Adrenal gland (tissue), 9 donors: ENCODE measurements at regions not wholly inside any gene's neighbourhood (a gene's known extent, or its start where the extent isn't known, plus 50 kb on each side); places are given as distances from the start of the nearest gene placed in this dataset.

Experiments
- DNase-seq, 7 donors: peaks; one replicate each; pipeline ENCODE4 v3.0.0-alpha.2; 2019 to 2020
- H3K27ac ChIP-seq, 5 donors: fragments of 200-600 bp; sonication (generic) in 4 of 5; 1 replicate in 3 of 5; 2 replicates in 2 of 5; pipeline versions ENCODE4 v1.5.1 to v1.8.0; 2016 to 2020; ENCODE audit warnings: mild to moderate bottlenecking in 1 of 5
- H3K27me3 ChIP-seq: fragments of 200-600 bp; 2 replicates; pipeline ENCODE4 v1.8.0; 2021
- H3K36me3 ChIP-seq, 2 donors: fragments of 200-600 bp; replicated peaks in 1 of 2; 1 replicate in 1 of 2; 2 replicates in 1 of 2; pipeline versions ENCODE4 v1.5.1 to v1.8.0; 2018 to 2022
- H3K4me1 ChIP-seq, 2 donors: fragments of 200-600 bp; replicated peaks in 1 of 2; 1 replicate in 1 of 2; 2 replicates in 1 of 2; pipeline versions ENCODE4 v1.5.1 to v1.8.0; 2018 to 2021
- H3K4me3 ChIP-seq, 4 donors: fragments of 200-600 bp; sonication (generic) in 3 of 4; one replicate each; pipeline ENCODE4 v1.5.1; 2016 to 2018
- H3K9me3 ChIP-seq, 3 donors: fragments of 200-600 bp; sonication (generic) in 1 of 3; replicated peaks in 1 of 3; 1 replicate in 2 of 3; 2 replicates in 1 of 3; pipeline versions ENCODE4 v1.5.1 to v1.8.0; 2016 to 2021
- POLR2A ChIP-seq, 2 donors: fragments of 450-650 bp; IDR thresholded peaks; one replicate each; pipeline ENCODE4 v1.6.1; 2017; ENCODE audit warnings: antibody characterized with exemption in 2 of 2, mild to moderate bottlenecking in 2 of 2, moderate library complexity in 1 of 2
- WGBS, 4 donors: extraction: QIAGEN DNeasy Blood & Tissue Kit in 2 of 4; methylation state at CpG; one replicate each; pipeline versions ENCODE4 v1.1.5 to v1.1.7; 2013 to 2017; 5-methylcytosine and 5-hydroxymethylcytosine counted together
- intact Hi-C, 2 donors: fragments of 100-400 bp; cut with DNase I; formaldehyde crosslinking; loops; one replicate each; pipeline versions ENCODE4 v1.14.1 to v1.15.0; 2022 to 2023
- TF ChIP-seq, protein P1 (sequence below), 6 experiments: fragments of 450-650 bp in 4 of 6; fragments of 200-600 bp in 2 of 6; sonication (generic) in 1 of 6; IDR thresholded peaks; 1 replicate in 5 of 6; 2 replicates in 1 of 6; pipeline versions ENCODE4 v1.5.1 to v1.8.0; 2016 to 2021; ENCODE audit warnings: antibody characterized with exemption in 6 of 6, mild to moderate bottlenecking in 2 of 6, moderate library complexity in 1 of 6
- donor health status: healthy with polysubstance abuse.
- donor health status: Bipolar disorder and iron deficiency.
- donor health status: DM: yes; HTN: yes; CAD: no.
- donor health status: DM: no; HTN: no; CAD: no.
- donor health status: DM: no; HTN: no; CAD: no.

DNA sequence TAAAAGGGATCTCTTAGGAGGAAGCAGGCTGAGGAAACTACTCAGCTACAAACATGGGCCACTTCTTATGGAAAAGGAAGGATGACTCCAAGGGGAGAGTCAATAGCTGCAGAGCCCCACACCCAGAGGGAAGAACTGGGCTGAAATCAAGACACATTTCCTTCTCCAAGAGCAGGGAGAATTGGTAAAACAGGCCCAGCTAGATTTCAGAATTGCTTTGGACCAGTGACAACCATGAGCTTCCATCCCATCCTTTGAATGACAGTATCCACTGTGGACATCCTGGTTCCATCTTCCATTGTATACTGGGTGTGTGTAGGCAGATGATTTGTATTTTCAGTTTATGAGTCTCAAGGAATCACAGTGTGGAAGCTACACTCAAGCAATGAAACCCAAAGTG is 267.5 kb downstream of the IRF8 start:
- H3K9me3 ChIP-seq, result no peaks in the 10 kb centered on the region
- no peak for DNase-seq
- no peak for TF ChIP-seq POLR2A (IDR thresholded peaks at IDR 0.05)
- TF ChIP-seq, protein P1, sequence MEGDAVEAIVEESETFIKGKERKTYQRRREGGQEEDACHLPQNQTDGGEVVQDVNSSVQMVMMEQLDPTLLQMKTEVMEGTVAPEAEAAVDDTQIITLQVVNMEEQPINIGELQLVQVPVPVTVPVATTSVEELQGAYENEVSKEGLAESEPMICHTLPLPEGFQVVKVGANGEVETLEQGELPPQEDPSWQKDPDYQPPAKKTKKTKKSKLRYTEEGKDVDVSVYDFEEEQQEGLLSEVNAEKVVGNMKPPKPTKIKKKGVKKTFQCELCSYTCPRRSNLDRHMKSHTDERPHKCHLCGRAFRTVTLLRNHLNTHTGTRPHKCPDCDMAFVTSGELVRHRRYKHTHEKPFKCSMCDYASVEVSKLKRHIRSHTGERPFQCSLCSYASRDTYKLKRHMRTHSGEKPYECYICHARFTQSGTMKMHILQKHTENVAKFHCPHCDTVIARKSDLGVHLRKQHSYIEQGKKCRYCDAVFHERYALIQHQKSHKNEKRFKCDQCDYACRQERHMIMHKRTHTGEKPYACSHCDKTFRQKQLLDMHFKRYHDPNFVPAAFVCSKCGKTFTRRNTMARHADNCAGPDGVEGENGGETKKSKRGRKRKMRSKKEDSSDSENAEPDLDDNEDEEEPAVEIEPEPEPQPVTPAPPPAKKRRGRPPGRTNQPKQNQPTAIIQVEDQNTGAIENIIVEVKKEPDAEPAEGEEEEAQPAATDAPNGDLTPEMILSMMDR (IDR thresholded peaks at IDR 0.05), result no peak
- H3K36me3 ChIP-seq, result no peaks in the 10 kb centered on the region
- no peak overlapping the region for H3K27ac ChIP-seq
- intact Hi-C loops, result no loop called here
- no peaks in the 10 kb centered on the region for H3K4me1 ChIP-seq
- H3K27me3 ChIP-seq, result no peaks in the 10 kb centered on the region
- H3K4me3 ChIP-seq, result no peak overlapping the region

DNA sequence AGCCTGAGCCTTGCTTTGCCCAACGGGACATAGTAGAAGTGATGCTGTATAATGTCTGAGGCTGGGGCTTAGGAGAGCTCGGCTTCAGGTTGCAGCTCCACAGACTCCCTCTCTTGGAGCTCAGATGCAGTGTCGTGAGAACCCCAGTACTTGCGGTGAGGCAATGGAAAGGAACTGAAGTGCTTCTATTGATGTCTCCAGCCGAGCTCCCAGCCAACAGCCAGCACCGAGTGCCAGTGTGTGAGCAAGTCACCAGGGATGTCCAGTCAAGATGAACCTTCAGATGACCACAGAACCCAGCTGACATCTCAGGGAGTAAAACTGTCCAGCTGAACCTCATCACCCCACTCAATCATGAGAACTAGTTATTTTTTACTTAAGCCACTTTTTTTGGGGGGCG is 268.1 kb downstream of the IRF8 start:
- Histone ChIP-seq H3K4me3 (no peak overlapping the region), H3K36me3 (no peaks in the 10 kb centered on the region), H3K27me3 (no peaks in the 10 kb centered on the region), H3K9me3 (no peaks in the 10 kb centered on the region), H3K27ac (no peak overlapping the region), H3K4me1 (no peaks in the 10 kb centered on the region)
- intact Hi-C loops, result no loop called here
- WGBS, 4 donors, result 72 to 85% (median 78%) methylated on average over 3 to 7 of the region's 7 CpGs
- TF ChIP-seq, protein P1 (IDR thresholded peaks at IDR 0.05), result no peak
- TF ChIP-seq POLR2A (IDR thresholded peaks at IDR 0.05), result no peak
- no peak for DNase-seq

DNA sequence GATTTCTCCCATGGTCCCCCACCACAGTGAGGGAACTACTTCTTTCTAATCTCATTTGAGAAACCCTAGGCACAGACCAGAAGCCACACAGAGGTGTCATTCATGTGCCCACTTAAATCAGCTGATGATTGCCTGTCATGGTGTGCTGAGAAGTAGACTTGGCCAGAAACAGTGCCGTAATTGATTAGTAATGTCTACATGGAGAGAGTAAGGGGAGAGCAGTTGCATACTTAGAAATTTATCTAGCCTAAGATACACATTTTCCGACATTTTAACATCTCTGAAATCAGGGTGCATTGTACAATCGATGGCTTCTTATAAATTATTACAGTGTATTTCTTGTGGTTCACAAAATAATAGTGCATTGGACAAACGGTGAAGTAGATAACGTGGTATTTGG is 271.8 kb downstream of the IRF8 start:
- intact Hi-C loops, result no loop called here
- H3K9me3 ChIP-seq, result no peaks in the 10 kb centered on the region
- H3K27ac ChIP-seq, result no peak overlapping the region
- TF ChIP-seq, protein P1 (IDR thresholded peaks at IDR 0.05), result no peak
- no peak for TF ChIP-seq POLR2A (IDR thresholded peaks at IDR 0.05)
- peaks cover 6% of the 10 kb centered on the region for H3K27me3 ChIP-seq
- no peaks in the 10 kb centered on the region for H3K4me1 ChIP-seq
- H3K36me3 ChIP-seq, result no peaks in the 10 kb centered on the region
- H3K4me3 ChIP-seq, result no peak overlapping the region
- 81 to 86% (median 83%) methylated on average over 5 of the region's 5 CpGs for WGBS, 4 donors
- DNase-seq, result no peak

DNA sequence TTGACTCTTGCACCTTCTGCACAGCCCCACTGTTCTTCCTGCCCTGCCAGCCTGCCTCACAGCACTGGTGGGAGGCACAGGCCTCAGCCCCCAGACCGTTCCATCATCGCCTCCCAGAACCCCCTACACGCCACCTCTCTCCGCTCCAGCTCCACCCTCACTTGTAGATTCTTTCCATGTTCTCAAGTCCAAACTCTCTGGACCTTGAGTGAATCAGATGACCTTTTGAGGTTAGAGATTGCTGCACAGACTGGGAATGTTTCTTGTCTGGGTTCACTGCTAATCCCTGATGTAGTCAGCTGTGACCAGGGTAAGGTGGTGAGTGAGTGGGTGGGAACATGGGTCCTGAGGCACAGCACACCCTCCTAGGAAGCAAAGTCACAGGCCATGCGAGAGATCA is 272.4 kb downstream of the IRF8 start:
- 78 to 92% (median 88%) methylated on average over 5 of the region's 5 CpGs for WGBS, 4 donors
- H3K27me3 ChIP-seq, result peaks cover 6% of the 10 kb centered on the region
- no peak overlapping the region for H3K4me3 ChIP-seq
- no peaks in the 10 kb centered on the region for H3K9me3 ChIP-seq
- no peaks in the 10 kb centered on the region for H3K36me3 ChIP-seq
- H3K4me1 ChIP-seq, result no peaks in the 10 kb centered on the region
- intact Hi-C loops, result no loop called here
- TF ChIP-seq POLR2A (IDR thresholded peaks at IDR 0.05), result no peak
- TF ChIP-seq, protein P1 (IDR thresholded peaks at IDR 0.05), result no peak
- H3K27ac ChIP-seq, result no peak overlapping the region
- no peak for DNase-seq
